Activated naive CD4-positive, alpha-beta T cell treated with anti-CD3 and anti-CD28 coated beads, Interleukin-2, amount 10 ng/mL, durations not matched to agents 7 days and 5 days (primary cell): ENCODE measurements at regions not wholly inside any gene's neighbourhood (a gene's known extent, or its start where the extent isn't known, plus 50 kb on each side); places are given as distances from the start of the nearest gene placed in this dataset.
"Not testable (repeated sequence)": the region's sequence is repeated elsewhere in the genome, so short reads cannot be mapped to it uniquely, and the experiment has no call there.

Experiments used
- CTCF ChIA-PET: fragments of 350-600 bp; sonication (Branson Sonifier 250); formaldehyde crosslinking; loops from one replicate; lab custom pipeline; 2021; ENCODE audit warnings: antibody characterized with exemption; lab: Charles Lee
- DNase-seq: peaks from one replicate; pipeline ENCODE4 v3.0.0-alpha.2; 2020
- H3K27ac Mint-ChIP-seq: one replicate; pipeline ENCODE4 v1.8.0; 2021; ENCODE audit warnings: mild to moderate bottlenecking, moderate library complexity, mixed read lengths
- H3K27me3 Mint-ChIP-seq: one replicate; pipeline ENCODE4 v1.8.0; 2021; ENCODE audit warnings: mild to moderate bottlenecking, mixed read lengths
- H3K36me3 Mint-ChIP-seq: one replicate; pipeline ENCODE4 v1.8.0; 2021; ENCODE audit warnings: mixed read lengths
- H3K4me1 Mint-ChIP-seq: one replicate; pipeline ENCODE4 v1.8.0; 2021; ENCODE audit warnings: mixed read lengths
- H3K4me3 Mint-ChIP-seq: one replicate; pipeline ENCODE4 v1.8.0; 2021; ENCODE audit warnings: mild to moderate bottlenecking, moderate library complexity, mixed read lengths
- H3K9me3 Mint-ChIP-seq: one replicate; pipeline ENCODE4 v1.8.0; 2021; ENCODE audit warnings: mixed read lengths

DNA sequence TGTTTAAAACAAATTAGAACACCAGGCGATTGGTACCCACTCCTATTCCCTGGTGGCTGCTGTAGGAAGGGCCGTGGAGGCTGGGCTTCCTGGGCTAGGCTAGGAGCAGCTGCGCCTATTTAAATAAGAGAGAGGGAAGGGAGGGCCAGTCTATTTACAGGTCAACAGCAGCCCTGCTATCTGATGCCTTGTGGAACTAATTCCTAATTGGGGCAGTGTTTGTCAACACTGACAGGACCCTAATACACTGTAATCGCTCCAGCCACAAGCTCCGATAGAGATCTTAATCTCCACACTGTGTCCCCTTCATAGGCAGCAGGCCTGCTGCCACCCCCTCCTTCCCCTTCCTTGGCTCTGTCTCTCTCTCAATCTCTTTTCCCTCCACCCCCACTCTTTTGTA, 116.9 kb upstream of the SOX14 start:
- no peaks in the 10 kb centered on the region for H3K4me1 Mint-ChIP-seq
- H3K36me3 Mint-ChIP-seq, result no peaks in the 10 kb centered on the region
- no peaks in the 10 kb centered on the region for H3K9me3 Mint-ChIP-seq
- H3K4me3 Mint-ChIP-seq, result no peak overlapping the region
- peaks cover 5% of the 10 kb centered on the region for H3K27me3 Mint-ChIP-seq
- CTCF ChIA-PET, result no interaction called here
- DNase-seq, result no peak
- H3K27ac Mint-ChIP-seq, result no peak overlapping the region

DNA sequence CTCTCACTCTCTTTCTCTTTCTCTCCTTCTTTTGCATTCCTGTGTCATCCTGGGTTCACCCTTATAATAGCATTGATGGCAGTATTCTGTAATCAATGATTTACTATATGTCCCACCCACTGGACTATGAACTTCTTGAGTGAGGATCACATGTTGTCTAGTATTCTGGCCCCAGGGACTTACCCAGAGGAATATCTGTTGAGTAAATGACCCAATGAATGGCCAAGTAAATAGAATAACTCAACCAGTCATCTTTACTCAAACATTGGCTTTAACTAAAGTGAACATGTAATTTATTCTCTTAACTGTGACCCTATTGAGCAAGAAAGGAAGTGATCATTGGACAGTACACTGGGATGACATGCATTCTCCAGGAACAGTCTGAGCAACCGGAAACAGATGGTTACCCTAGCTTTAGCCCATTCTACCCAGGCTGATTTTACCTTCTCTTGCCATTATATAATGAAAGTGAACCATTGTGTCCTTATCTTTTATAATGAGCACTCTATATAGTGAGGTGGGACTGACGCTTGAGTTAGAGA, 94.5 kb upstream of the SOX14 start:
- H3K27ac Mint-ChIP-seq, result no peak overlapping the region
- H3K36me3 Mint-ChIP-seq, result no peaks in the 10 kb centered on the region
- CTCF ChIA-PET, result no interaction called here
- no peak overlapping the region for H3K4me3 Mint-ChIP-seq
- no peaks in the 10 kb centered on the region for H3K27me3 Mint-ChIP-seq
- H3K4me1 Mint-ChIP-seq, result no peaks in the 10 kb centered on the region
- DNase-seq, result no peak
- peaks cover 2% of the 10 kb centered on the region for H3K9me3 Mint-ChIP-seq

DNA sequence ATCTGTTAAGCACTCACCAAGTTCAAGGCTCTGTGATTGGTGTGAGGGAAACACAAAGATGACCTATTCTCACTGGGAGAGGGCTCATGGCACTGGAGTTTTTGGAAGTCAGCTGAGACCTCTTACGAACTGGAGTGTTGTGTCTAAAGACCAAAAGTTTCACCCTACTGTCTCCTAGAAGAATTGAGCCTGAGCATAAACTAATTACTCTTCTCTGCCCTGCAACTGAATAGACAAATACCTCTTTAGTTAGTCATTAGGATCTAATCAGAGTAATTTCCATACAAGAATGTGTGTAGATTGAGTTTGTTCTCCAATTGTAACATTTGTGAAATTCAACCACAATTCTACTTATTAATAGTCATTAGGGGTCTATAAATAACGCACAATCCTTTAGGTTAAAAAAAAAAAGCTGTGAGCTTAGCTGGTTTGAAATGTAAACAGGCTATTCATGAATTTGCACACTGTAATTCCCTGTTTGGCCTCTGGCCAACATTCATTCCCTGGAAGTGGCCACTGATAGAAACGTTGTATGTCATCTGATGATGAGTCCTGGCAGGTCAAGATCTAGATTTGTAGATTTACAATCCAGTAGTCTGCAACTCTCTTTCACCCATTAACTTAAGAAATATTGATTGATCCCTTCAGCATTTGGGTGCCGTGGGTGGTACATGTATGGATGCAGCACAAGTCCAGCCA, 76.8 kb upstream of the SOX14 start:
- Mint-ChIP-seq H3K4me3 (no peak overlapping the region), H3K27ac (no peak overlapping the region), H3K27me3 (no peaks in the 10 kb centered on the region), H3K9me3 (no peaks in the 10 kb centered on the region), H3K4me1 (no peaks in the 10 kb centered on the region), H3K36me3 (no peaks in the 10 kb centered on the region)
- CTCF ChIA-PET, result no interaction called here
- DNase-seq, result no peak

DNA sequence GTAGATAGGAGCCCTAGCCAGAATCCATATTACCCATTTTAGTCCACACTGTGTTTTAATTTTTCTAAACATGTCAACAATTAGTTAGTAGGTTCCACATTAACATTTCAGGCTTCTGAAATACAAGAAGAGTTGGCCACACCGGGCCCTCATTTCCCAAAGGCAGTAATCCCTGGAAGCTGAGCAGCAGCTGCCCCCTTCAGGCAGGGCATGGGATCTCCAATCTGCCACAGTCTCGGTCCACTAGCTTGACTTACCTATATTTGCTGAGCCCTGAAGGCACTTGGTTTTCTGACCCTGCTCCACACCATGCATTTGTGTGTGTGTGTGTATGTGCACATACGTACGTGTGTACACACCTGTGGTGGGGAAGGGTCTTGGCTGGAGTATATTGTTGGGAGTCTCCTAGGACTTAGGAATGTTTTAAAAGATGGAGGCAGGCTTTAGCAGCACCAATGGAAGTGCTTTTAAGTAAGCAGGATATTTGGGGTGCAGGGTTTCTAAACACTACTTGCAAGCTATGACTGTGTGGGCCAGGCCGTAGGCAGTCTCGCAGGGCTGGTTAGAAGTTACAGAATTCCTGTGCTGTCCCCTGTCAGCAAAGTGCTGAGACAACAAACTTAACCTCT, 71.2 kb upstream of the SOX14 start:
- H3K4me1 Mint-ChIP-seq, result no peaks in the 10 kb centered on the region
- H3K4me3 Mint-ChIP-seq, result no peak overlapping the region
- H3K27ac Mint-ChIP-seq, result no peak overlapping the region
- no peak for DNase-seq
- no peaks in the 10 kb centered on the region for H3K36me3 Mint-ChIP-seq
- CTCF ChIA-PET, result interaction anchor here (0.5 to 1.6 kb wide), 4 partner anchors 8 to 1661 kb away, joined by 3 to 4 read pairs (median 4); no protein-coding TSS in a partner anchor
- H3K9me3 Mint-ChIP-seq, result no peaks in the 10 kb centered on the region
- no peaks in the 10 kb centered on the region for H3K27me3 Mint-ChIP-seq

DNA sequence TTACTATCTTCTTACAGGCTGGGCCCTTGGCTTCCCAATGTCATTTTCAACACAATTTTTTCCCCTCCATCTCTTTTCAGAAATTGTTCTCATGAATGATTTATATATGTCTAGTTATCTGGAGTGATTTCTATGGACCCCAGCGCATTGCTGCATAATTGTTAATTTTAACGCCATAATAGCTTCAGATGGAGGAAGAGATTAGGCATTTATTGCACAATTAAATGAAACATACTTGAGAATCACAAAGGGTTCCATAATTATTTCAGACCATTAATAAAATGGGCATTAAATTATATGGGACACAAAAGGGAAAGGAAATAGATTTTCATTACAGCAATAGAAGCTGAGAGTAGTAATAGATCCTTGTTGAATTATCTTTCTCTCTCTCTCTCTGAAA, 70.3 kb upstream of the SOX14 start:
- Mint-ChIP-seq H3K9me3 (no peaks in the 10 kb centered on the region), H3K36me3 (no peaks in the 10 kb centered on the region), H3K27me3 (no peaks in the 10 kb centered on the region), H3K27ac (no peak overlapping the region), H3K4me1 (no peaks in the 10 kb centered on the region), H3K4me3 (no peak overlapping the region)
- CTCF ChIA-PET, result interaction anchor here (1.6 kb wide), 1 partner anchor 9 kb away, joined by 3 read pairs; no protein-coding TSS in a partner anchor
- DNase-seq, result no peak

DNA sequence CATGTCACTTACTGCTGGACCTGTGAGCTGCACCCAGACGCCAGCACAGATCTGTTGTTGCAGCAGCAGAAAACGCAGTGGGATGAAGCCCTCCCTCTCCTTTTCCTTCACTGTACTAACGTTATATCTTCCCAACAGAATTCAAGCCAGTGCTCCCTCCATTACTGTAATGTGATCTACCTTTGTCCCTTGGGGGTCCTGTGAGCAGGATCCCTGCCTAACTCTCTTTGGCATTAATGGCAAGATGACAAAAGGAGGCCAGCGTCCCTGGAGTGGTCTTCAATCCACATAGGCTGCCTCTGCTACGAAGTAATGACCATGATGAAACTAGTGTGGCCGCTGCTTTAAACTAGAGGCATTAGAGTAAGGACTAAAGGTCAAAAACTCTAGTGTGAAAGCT, 69.3 kb upstream of the SOX14 start:
- Mint-ChIP-seq H3K4me3 (no peak overlapping the region), H3K27me3 (no peaks in the 10 kb centered on the region), H3K9me3 (no peaks in the 10 kb centered on the region), H3K27ac (no peak overlapping the region), H3K4me1 (no peaks in the 10 kb centered on the region), H3K36me3 (no peaks in the 10 kb centered on the region)
- CTCF ChIA-PET, result no interaction called here
- no peak for DNase-seq

DNA sequence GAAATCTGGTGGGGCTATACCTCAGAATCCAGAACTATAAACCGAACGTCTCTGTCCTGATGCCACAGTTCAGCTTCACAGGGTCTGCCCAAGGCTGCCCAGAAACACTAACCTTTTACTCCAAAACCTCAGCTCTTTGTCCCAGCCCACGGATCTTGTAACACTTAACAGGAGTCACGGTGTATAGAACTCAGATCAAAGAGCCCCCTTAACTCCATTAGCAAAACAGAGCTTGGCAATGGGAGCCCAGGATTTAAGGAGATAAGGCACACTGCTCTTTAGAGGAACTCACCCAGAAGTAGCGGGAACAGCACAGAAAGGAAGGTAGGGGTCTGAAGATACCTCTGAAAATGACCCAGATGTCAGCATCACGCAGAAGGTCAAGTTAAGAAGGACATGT, 68.8 kb upstream of the SOX14 start:
- Mint-ChIP-seq H3K4me1 (no peaks in the 10 kb centered on the region), H3K36me3 (no peaks in the 10 kb centered on the region)
- CTCF ChIA-PET, result no interaction called here

DNA sequence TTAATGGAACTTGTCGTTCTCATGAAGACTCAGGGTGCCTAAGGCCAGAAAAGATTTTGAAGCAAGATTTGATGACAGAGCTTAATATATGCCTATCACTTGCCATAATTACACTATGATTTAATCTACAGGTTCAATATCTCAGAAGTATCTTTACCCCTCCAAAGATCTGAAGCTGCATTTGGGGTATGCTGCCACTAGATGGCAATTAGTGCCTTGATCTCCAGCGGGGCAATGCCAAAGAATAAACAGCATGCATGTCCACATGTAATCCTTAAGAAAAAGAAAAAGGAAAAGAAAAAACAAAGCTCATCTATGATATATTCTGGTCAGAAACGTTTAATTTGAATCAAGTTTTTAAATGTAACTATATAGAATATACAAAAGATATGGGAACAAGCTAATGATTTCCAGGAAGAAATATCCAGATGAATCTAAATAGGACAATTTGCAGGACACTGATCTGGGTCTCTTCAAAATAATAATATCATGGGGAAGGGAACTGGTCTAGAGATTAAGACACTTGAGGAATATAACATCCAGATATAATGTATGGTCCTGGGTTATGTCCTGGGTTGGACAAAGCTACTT, 55.0 kb upstream of the SOX14 start:
- no peak for DNase-seq

More for the DNA sequence above, 68.8 kb upstream of the SOX14 start:
- H3K9me3 Mint-ChIP-seq, result no peaks in the 10 kb centered on the region
- no peak overlapping the region for H3K27ac Mint-ChIP-seq
- no peaks in the 10 kb centered on the region for H3K27me3 Mint-ChIP-seq
- no peak overlapping the region for H3K4me3 Mint-ChIP-seq
- DNase-seq, result no peak

DNA sequence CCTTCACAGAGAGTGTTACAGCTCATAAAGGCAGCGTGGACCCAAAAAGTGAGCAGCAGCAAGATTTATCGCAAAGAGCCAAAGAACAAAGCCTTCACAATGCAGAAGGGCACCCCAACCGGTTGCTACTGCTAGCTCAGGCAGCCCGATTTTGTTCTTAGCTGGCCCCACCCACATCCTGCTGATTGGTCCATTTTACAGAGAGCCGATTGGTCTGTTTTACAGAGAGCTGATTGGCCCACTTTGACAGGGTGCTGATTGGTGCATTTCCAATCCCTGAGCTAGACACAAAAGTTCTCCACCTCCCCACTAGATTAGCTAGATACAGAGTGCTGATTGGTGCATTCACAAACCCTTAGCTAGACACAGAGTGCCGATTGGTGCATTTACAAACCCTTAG, 50.1 kb upstream of the SOX14 start:
- CTCF ChIA-PET, H3K4me3 Mint-ChIP-seq, H3K27me3 Mint-ChIP-seq, H3K36me3 Mint-ChIP-seq, H3K27ac Mint-ChIP-seq, H3K9me3 Mint-ChIP-seq, H3K4me1 Mint-ChIP-seq, DNase-seq: not testable (repeated sequence)

More for the DNA sequence above, 55.0 kb upstream of the SOX14 start:
- CTCF ChIA-PET, result interaction anchor here (0.8 kb wide), 1 partner anchor 20 kb away, joined by 4 read pairs; no protein-coding TSS in a partner anchor
- H3K27me3 Mint-ChIP-seq, result no peaks in the 10 kb centered on the region
- no peaks in the 10 kb centered on the region for H3K4me1 Mint-ChIP-seq
- peaks cover 6% of the 10 kb centered on the region for H3K9me3 Mint-ChIP-seq
- no peak overlapping the region for H3K27ac Mint-ChIP-seq
- no peaks in the 10 kb centered on the region for H3K36me3 Mint-ChIP-seq
- H3K4me3 Mint-ChIP-seq, result no peak overlapping the region
